DOHH2 (cell line): ENCODE measurements at regions not wholly inside any gene's neighbourhood (a gene's known extent, or its start where the extent isn't known, plus 50 kb on each side); places are given as distances from the start of the nearest gene placed in this dataset.

Experiments used
- H3F3A ChIP-seq: fragments of 200-600 bp; sonication (generic), shearing (Covaris generic); 2 replicates; pipeline ENCODE4 v1.6.0; 2016; ENCODE audit warnings: antibody characterized with exemption, mild to moderate bottlenecking; ENCODE audit not compliant: control insufficient read depth, insufficient read depth
- H3K27ac ChIP-seq: fragments of 200-600 bp; sonication (generic); 2 replicates; pipeline ENCODE4 v1.5.1; 2014; ENCODE audit warnings: low read depth, mild to moderate bottlenecking, low read length, moderate library complexity
- H3K27me3 ChIP-seq: fragments of 200-600 bp; sonication (generic); 2 replicates; pipeline ENCODE4 v1.6.1; 2014; ENCODE audit warnings: mild to moderate bottlenecking, low read length, mixed read lengths; ENCODE audit not compliant: control insufficient read depth
- H3K36me3 ChIP-seq: fragments of 200-600 bp; sonication (generic); 2 replicates; pipeline ENCODE4 v1.6.1; 2014; ENCODE audit warnings: mild to moderate bottlenecking, low read length, moderate library complexity, mixed read lengths; ENCODE audit not compliant: control insufficient read depth
- H3K4me1 ChIP-seq: fragments of 200-600 bp; sonication (generic); 2 replicates; pipeline ENCODE4 v1.6.1; 2014; ENCODE audit warnings: mild to moderate bottlenecking, low read length, mixed read lengths; ENCODE audit not compliant: control insufficient read depth
- H3K4me2 ChIP-seq: fragments of 200-600 bp; sonication (generic); 2 replicates; pipeline ENCODE4 v1.6.0; 2014; ENCODE audit warnings: mild to moderate bottlenecking, low read length, moderate library complexity
- H3K4me3 ChIP-seq: fragments of 200-600 bp; sonication (generic); 2 replicates; pipeline ENCODE4 v1.5.1; 2014; ENCODE audit warnings: mild to moderate bottlenecking, low read length, mixed read lengths
- H3K79me2 ChIP-seq: fragments of 200-600 bp; sonication (generic); 2 replicates; pipeline ENCODE4 v1.6.1; 2014; ENCODE audit warnings: mild to moderate bottlenecking, low read length, mixed read lengths; ENCODE audit not compliant: control insufficient read depth
- H3K9me2 ChIP-seq: fragments of 200-600 bp; sonication (generic); replicated peaks from 2 replicates; pipeline ENCODE4 v1.6.1; 2014; ENCODE audit warnings: mild to moderate bottlenecking, low read length, mixed read lengths; ENCODE audit not compliant: control insufficient read depth
- H3K9me3 ChIP-seq: fragments of 200-600 bp; sonication (generic); 2 replicates; pipeline ENCODE4 v1.6.1; 2014; ENCODE audit warnings: antibody characterized with exemption, low read length, mixed read lengths; ENCODE audit not compliant: control insufficient read depth, insufficient read depth
- H4K20me1 ChIP-seq: fragments of 200-600 bp; sonication (generic); 2 replicates; pipeline ENCODE4 v1.6.0; 2014; ENCODE audit warnings: low read depth, mild to moderate bottlenecking, antibody characterized with exemption, low read length, moderate library complexity; ENCODE audit not compliant: control insufficient read depth, insufficient read depth
- CTCF ChIP-seq: fragments of 200-600 bp; sonication (generic); IDR thresholded peaks from one replicate; pipeline ENCODE4 v1.5.1; 2014; ENCODE audit warnings: antibody characterized with exemption, mild to moderate bottlenecking, low read depth, low read length; ENCODE audit not compliant: poor library complexity, severe bottlenecking
- EZH2phosphoT487 ChIP-seq: fragments of 200-600 bp; sonication (generic); IDR thresholded peaks from 2 replicates; pipeline ENCODE4 v1.6.1; 2017; ENCODE audit warnings: borderline replicate concordance, mild to moderate bottlenecking, antibody characterized with exemption, low read length, moderate library complexity, mixed read lengths

- H3F3A ChIP-seq: peaks cover 22% of the 10 kb centered on the region
- H3K9me3 ChIP-seq: no peaks in the 10 kb centered on the region
- no peaks in the 10 kb centered on the region for H4K20me1 ChIP-seq
- H3K79me2 ChIP-seq: peaks cover 16% of the 10 kb centered on the region
- no peaks in the 10 kb centered on the region for H3K27me3 ChIP-seq
- peak overlapping the region; percentile 96 for H3K4me2 ChIP-seq
- H3K36me3 ChIP-seq: peaks cover 12% of the 10 kb centered on the region
- peak overlapping the region; percentile 58 for H3K4me3 ChIP-seq
- H3K4me1 ChIP-seq: peaks cover 86% of the 10 kb centered on the region
- TF ChIP-seq EZH2phosphoT487: no peak
- no peak for TF ChIP-seq CTCF
- H3K27ac ChIP-seq: peak overlapping the region; percentile 99
- H3K9me2 ChIP-seq: no peaks in the 10 kb centered on the region
Observed at GRCh38 chr14:65321370-65321875, 91.1 kb upstream of the FUT8 start.

GRCh38 chr14:65329481-65329880 lies 83.0 kb upstream of the FUT8 start:
- H3K9me3 ChIP-seq: no peaks in the 10 kb centered on the region
- H3K9me2 ChIP-seq: no peaks in the 10 kb centered on the region
- H3K36me3 ChIP-seq: no peaks in the 10 kb centered on the region
- no peak for TF ChIP-seq CTCF
- TF ChIP-seq EZH2phosphoT487: no peak
- peaks cover 80% of the 10 kb centered on the region for H3K4me1 ChIP-seq
- no peaks in the 10 kb centered on the region for H3K79me2 ChIP-seq
- H3K4me2 ChIP-seq: peak overlapping the region; percentile 89
- no peaks in the 10 kb centered on the region for H3K27me3 ChIP-seq
- no peaks in the 10 kb centered on the region for H4K20me1 ChIP-seq
- H3F3A ChIP-seq: peaks cover 24% of the 10 kb centered on the region
- peak overlapping the region; percentile 65 for H3K4me3 ChIP-seq
- peak overlapping the region; percentile 92 for H3K27ac ChIP-seq

- Histone ChIP-seq H3K4me3 (peak overlapping the region; percentile 65), H3F3A (peaks cover 28% of the 10 kb centered on the region), H3K4me2 (peak overlapping the region; percentile 89), H3K27ac (peak overlapping the region; percentile 92), H3K9me2 (no peaks in the 10 kb centered on the region), H3K27me3 (no peaks in the 10 kb centered on the region), H3K79me2 (no peaks in the 10 kb centered on the region), H4K20me1 (no peaks in the 10 kb centered on the region), H3K4me1 (peaks cover 81% of the 10 kb centered on the region), H3K36me3 (no peaks in the 10 kb centered on the region), H3K9me3 (no peaks in the 10 kb centered on the region)
- TF ChIP-seq CTCF (no peak), EZH2phosphoT487 (no peak)
Observed at GRCh38 chr14:65329911-65330310, 82.6 kb upstream of the FUT8 start.
